GM19372 (cell line): ENCODE measurements at regions not wholly inside any gene's neighbourhood (a gene's known extent, or its start where the extent isn't known, plus 50 kb on each side); places are given as distances from the start of the nearest gene placed in this dataset.
"Not testable (repeated sequence)": the region's sequence is repeated elsewhere in the genome, so short reads cannot be mapped to it uniquely, and the experiment has no call there.

Experiments used
- ATAC-seq: cut with Tn5 transposase; IDR thresholded peaks from one replicate; pipeline ENCODE4 v1.9.1; 2021; ENCODE audit warnings: mild to moderate bottlenecking, low read depth, moderate library complexity; ENCODE audit not compliant: unreplicated experiment

DNA sequence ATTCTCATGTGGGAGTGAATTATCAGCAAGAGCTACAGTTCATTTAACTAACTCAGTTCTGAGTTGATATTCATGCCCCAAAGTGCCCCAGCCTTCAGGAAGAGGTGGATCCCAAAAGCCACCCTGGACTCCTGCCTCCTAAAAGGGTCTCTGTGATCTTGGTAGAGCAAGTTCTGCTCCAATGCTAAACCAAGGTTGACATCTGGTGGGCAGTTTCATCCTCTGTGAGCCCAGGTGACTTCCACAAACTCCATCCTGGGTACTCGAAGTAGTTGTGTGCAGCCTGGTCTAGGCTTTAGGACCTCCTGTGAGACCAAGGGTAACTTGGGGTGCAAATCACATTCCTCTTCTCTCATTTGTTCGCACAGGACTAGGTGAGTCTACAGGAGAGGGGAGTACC is 816.8 kb downstream of the MTRR start:
- ATAC-seq, result no peak

- no peak for ATAC-seq
Observed at GRCh38 chr5:8686707-8687106, 817.8 kb downstream of the MTRR start.

GRCh38 chr5:8689773-8690172 is 820.8 kb downstream of the MTRR start:
- ATAC-seq, result no peak

- ATAC-seq, result no peak
Observed at GRCh38 chr5:8691221-8691620, 822.3 kb downstream of the MTRR start.

DNA sequence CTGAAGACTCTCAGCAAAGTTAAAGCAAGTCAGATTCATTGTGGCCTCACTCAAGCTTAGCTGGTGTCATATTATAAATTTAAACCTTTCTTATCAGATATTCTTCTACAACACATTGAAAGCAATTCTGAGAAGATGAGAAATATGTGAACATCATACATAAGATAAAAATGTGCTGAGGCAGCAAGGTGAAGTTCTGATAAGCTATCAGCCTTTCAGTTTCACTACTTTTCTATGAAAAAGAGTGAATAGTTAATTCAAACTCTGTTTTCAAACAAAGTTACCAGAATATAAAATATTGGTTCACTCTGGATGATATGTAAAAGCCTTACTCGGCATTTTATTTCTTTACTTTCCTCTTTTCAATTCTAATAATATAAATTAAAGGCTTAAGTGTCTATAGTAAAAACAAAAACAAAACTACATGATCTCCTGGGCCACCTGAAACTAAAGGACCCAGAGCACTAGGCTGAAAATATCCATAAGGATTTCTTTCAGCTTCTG is 824.4 kb downstream of the MTRR start:
- no peak for ATAC-seq

DNA sequence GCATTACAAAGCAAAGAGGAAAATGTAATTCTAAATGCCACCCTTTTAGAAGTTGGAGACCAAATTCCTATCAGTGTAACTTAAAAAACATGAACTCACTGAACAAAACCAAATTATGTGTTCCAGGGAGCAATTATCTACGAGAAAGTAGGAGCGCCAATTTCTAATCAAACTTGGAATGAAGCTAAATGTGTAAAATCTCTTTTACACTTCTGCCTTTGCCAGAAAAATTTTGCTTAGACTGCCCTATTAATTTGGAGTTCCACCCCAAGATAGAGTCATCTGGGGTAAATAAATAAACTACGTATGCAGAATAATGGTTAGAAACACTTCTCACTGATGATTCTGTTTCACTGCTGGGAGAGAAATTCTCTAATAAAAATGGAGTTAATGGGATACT is 825.6 kb downstream of the MTRR start:
- no peak for ATAC-seq

DNA sequence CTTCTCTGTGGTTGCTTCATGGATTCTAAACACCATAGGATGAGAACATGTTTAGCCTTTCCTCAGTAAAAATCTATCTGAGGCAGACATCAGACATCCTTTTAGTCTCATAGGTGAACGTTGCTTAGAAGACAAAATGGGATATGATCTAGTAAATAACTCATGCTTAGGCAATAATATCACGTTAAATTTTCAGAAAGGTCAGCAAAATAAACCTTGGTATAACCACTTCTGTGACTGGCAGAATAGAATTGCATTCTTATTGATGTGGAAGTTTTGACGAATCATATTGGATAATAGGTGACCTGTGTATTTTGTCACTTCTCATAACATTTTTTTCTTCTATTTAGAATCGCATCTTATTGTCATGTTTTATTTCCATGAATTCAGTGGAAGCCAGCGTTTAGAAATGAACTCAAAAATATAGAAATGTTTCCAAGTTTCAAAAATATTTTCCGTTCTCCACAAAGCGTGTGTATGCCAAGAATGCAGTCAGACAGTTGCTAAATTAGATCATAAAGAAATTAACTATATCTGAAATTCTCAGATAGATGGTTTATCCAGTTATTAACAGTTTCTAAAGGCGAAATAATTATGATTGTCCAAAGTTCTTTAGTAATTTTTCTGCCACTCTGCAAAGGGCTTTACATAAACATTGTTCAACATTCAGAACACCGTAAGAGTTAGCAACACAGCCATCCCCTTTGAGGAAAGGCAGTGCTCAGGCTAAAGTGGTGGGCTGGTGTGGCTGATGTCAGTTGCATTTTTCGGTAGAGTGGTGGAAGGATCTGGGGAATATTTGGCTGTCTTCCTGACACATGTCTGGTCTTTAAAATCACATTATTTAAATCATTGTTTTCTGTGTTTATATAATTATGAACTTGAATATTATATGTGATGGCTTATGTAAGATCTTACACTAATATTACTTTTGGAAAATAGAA is 827.2 kb downstream of the MTRR start:
- no peak for ATAC-seq

DNA sequence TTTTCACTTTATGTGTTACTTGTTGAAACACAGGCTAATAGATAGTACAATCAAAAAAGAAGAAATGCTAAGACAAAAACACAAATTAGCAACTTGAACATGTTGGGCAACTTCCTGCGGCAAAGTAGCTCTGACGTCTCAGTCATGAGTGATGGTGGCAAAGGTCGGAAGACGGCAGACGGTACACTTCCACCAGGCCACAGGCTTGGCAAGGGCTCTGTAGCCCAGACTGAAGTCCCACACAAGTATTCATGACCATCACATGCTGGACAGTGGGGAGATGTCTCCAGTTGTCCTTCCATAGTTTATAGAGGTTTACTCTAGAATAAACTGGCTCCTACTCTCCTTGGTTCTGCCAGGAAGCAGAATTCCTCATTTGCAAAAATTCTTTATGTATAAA is 831.3 kb downstream of the MTRR start:
- no peak for ATAC-seq

- no peak for ATAC-seq
Observed at GRCh38 chr5:8700671-8701070, 831.7 kb downstream of the MTRR start.

- ATAC-seq, result no peak
Observed at GRCh38 chr5:8701251-8701650, 832.3 kb downstream of the MTRR start.

DNA sequence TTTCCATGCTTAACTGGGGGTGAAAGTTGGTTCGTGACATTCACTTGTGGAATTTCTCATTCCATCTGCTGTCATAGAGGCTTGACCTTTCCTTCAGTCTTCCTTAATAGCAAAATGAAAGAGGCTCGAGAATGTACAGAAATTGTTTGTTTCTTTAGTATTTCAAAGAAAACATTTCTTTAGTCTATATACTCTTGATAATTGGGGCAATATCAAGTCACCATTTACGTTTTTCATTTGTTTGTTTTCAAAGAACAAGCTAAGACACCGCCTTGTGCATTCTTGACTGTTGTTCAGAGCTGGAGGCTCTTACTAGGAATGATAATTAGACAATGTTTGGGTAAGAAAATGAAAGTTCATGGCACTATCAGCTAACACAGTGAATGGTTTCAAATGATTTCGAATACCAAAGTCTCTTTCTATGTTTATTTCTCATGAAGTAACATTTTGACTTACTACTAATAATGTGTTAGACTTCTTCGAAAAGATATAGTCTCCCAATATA is 835.4 kb downstream of the SEMA5A start:
- no peak for ATAC-seq

DNA sequence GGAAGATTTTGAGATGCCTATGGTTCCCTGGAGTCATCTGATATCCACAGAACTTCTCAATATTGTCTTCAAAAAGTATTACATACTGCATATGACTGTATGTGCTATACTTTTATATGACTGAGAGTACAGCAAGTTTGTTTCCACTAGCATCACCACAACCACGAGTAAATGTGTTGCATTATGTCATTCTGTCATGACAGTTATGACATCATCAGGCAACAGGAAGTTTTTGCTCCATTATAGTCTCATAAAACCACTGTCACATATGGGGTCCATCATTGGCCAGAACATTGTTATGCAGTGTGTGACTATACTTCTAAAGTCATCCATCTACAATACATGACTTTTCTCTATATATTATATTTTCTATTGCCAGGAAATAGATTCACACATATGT is 831.7 kb downstream of the SEMA5A start:
- ATAC-seq, result no peak

- ATAC-seq, result no peak
Observed at GRCh38 chr5:8714861-8715260, 831.0 kb downstream of the SEMA5A start.

GRCh38 chr5:8719796-8720195 is 826.1 kb downstream of the SEMA5A start:
- no peak for ATAC-seq

- no peak for ATAC-seq
Observed at GRCh38 chr5:8720506-8720905, 825.4 kb downstream of the SEMA5A start.

GRCh38 chr5:8721536-8721935 is 824.3 kb downstream of the SEMA5A start:
- no peak for ATAC-seq

DNA sequence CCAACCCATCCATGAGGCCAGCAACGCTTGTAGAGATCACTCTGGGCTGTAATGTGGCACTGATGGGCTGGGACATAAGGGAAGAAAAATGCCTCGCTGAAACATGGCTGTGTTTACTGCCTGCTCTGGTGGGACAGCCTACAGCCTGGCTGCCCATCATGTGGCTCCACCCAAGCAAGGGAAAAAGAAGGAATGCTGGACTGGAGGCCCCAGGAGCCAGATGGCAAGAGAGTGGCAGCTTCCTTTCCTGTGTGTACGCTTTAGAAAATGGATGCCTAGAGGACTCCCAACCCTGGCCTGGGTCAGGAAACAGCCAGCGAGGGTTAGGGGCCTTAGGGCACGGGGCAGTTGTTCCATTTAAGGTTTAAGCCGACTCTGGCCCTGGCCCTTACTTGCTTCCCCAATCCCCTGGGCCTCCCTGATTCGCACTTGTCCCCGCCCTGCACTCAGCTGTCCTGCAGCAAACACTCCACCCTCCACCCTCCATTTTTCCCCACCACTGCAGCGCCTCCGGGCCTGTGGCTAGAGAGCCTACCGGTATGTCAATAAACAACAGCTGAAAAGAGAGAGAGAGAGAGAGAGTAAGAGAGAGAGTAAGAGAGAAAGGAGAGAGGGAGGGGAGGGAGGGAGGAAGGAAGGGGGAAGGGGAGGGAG is 819.4 kb downstream of the SEMA5A start:
- no peak for ATAC-seq

DNA sequence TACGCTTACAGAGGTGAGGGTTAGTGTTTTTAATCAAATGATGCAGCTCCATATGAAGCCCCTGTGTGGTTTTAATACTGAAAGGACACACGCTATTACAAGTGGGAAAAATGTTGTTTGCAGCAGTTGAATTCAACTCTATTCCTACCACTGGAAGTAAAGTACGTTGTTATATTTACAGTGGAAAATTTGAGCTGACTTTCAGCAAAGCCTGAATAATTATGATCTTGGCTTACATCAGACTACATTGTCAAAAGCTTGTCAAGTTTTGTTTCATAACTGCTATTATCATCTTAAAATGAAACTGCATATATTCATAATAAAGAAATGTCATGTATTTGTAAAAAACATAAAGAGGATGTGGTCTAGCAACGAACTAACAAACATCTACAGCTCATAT is 818.5 kb downstream of the SEMA5A start:
- no peak for ATAC-seq

- no peak for ATAC-seq
Observed at GRCh38 chr5:8729437-8729836, 816.4 kb downstream of the SEMA5A start.

DNA sequence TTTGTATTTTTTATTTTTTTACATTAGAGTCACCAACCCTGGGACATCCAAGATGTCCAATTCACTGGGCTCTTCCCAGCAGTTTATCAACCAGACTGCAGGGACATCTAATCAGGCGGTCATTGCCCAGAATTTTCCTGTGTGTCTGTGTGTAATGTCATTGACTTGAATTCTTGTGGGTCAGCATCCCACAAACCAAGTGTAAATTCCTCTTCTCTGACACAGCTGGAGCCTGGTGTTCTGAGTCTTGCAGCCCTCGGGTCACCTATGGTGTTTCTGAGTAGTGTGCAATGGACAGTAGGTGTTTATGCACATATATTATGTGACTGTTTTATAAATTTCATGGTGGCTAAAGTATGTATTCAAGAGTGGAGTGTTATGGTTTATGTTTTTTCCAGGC is 815.7 kb downstream of the SEMA5A start:
- no peak for ATAC-seq

GRCh38 chr5:8731110-8731509 is 814.8 kb downstream of the SEMA5A start:
- ATAC-seq, result not testable (repeated sequence)

- no peak for ATAC-seq
Observed at GRCh38 chr5:8740595-8740994, 805.3 kb downstream of the SEMA5A start.
